ENCODE measurements at regions not wholly inside any gene's neighbourhood (a gene's known extent, or its start where the extent isn't known, plus 50 kb on each side); places are given as distances from the start of the nearest gene placed in this dataset.

DNA sequence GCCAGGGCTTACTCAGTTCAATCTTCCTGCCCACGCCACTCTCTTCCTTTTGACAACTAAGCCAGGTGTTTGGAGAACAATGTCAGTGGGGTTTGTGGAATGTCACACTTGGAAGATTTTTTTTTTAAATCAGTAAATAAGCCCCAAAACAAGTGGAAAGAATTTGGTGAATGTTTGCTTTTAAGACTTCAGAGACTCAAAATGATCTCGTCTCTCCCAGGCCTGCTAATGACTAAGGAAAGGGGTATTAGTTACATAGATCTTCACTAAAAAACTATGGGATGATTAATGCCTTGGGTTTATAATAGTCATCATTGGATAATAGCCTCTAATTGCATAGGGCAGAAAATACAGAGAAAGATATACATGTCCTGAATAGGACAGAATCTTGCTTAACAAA is 166.4 kb downstream of the DMRT2 start:
- TF ChIP-seq CTCF (IDR thresholded peaks at IDR 0.05; ENCODE audit: insufficient read depth, low read depth, low read length, missing control alignments), result no peak
- H3K4me3 ChIP-seq (ENCODE audit: low read length), result no peak overlapping the region
- DNase-seq (ENCODE audit: low read depth), result peak; percentile 70

DNA sequence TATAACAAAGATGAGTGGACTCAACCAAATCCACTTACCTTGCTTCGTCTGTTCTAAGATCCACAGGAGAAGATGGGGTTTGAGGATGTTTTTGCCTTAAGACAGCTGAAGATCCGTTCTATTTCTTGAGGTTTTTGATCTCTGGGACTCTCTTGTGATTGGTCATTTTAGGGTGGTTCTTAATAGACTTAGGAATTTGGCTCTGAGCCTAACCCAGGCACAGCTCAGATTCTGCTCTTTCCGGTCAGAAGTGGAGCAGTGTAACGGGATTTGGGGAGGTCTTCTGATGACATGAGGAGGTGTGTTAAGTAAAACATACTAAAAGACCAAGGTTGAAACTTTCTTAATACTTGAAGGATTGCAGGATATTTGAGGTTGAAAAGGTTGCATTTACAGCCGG is 166.9 kb downstream of the DMRT2 start:
- no peak for TF ChIP-seq CTCF (IDR thresholded peaks at IDR 0.05; ENCODE audit: insufficient read depth, low read depth, low read length, missing control alignments)
- H3K4me3 ChIP-seq (ENCODE audit: low read length), result no peak overlapping the region
- no peak for DNase-seq (ENCODE audit: low read depth)

- H3K4me3 ChIP-seq (ENCODE audit: low read length), result no peak overlapping the region
- no peak for TF ChIP-seq CTCF (IDR thresholded peaks at IDR 0.05; ENCODE audit: insufficient read depth, low read depth, low read length, missing control alignments)
- DNase-seq (ENCODE audit: low read depth), result no peak
Measured at GRCh38 chr9:1219284-1219683, 169.1 kb downstream of the DMRT2 start.

GRCh38 chr9:1221298-1221697 is 171.1 kb downstream of the DMRT2 start:
- TF ChIP-seq CTCF (IDR thresholded peaks at IDR 0.05; ENCODE audit: insufficient read depth, low read depth, low read length, missing control alignments), result no peak
- DNase-seq (ENCODE audit: low read depth), result no peak
- H3K4me3 ChIP-seq (ENCODE audit: low read length), result no peak overlapping the region

GRCh38 chr9:1222511-1222910 is 172.4 kb downstream of the DMRT2 start:
- DNase-seq (ENCODE audit: low read depth), result peak; percentile 66
- TF ChIP-seq CTCF (IDR thresholded peaks at IDR 0.05; ENCODE audit: insufficient read depth, low read depth, low read length, missing control alignments), result no peak
- no peak overlapping the region for H3K4me3 ChIP-seq (ENCODE audit: low read length)

DNA sequence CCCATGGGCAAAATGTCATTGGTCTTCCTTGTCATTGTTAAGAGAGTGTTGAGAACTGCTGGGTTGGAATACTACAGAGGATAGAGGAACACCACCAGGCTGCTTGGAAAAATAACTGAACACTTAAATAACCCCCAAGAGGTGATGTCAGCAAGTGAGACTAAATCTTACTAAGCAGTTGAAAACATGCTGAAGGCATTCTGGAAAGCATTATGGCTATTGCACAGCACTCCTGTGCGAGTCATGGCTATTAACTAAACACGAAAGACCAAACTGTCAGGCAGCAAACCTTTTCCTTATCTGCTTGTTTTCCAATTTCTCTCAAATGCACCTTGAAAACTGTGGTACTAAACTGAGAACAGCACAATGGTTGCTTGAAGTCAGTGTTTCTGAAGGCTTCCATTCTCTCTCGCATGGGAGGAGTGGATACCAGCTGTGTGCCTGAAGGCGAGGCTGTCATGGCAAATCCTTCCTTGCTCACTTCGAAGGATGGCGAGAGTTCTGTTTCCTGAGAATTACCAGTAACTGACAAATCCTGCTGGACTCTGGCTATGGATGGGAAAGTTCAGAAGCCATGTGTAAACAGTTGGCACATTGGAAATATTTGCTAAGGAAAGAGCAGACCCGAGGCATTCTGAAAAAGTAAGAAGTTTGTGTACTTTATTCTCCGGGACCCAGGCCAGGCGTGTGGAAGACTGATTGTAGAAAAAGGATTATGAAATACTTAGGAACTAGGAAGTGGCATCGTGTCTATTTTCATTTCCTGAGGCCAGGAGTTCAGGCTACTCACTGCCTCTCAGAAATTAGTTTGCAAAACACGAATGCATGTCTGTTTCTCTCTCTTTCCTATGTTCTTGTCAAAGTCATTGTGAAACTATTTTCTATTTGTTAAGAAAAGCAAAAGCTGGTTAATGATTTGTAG is 182.1 kb downstream of the DMRT2 start:
- DNase-seq (ENCODE audit: low read depth), result peak; percentile 78
- TF ChIP-seq CTCF (IDR thresholded peaks at IDR 0.05; ENCODE audit: insufficient read depth, low read depth, low read length, missing control alignments), result no peak
- no peak overlapping the region for H3K4me3 ChIP-seq (ENCODE audit: low read length)

- TF ChIP-seq CTCF (IDR thresholded peaks at IDR 0.05; ENCODE audit: insufficient read depth, low read depth, low read length, missing control alignments), result no peak
- DNase-seq (ENCODE audit: low read depth), result no peak
- no peak overlapping the region for H3K4me3 ChIP-seq (ENCODE audit: low read length)
Measured at GRCh38 chr9:1233568-1233967, 183.4 kb downstream of the DMRT2 start.
